HG03457 (cell line): ENCODE measurements at regions not wholly inside any gene's neighbourhood (a gene's known extent, or its start where the extent isn't known, plus 50 kb on each side); places are given as distances from the start of the nearest gene placed in this dataset.
"Not testable (repeated sequence)": the region's sequence is repeated elsewhere in the genome, so short reads cannot be mapped to it uniquely, and the experiment has no call there.

ENCODE experiments used
- ATAC-seq: cut with Tn5 transposase; IDR thresholded peaks from one replicate; pipeline ENCODE4 v1.9.1; 2021; ENCODE audit warnings: moderate number of reproducible peaks; ENCODE audit not compliant: unreplicated experiment

DNA sequence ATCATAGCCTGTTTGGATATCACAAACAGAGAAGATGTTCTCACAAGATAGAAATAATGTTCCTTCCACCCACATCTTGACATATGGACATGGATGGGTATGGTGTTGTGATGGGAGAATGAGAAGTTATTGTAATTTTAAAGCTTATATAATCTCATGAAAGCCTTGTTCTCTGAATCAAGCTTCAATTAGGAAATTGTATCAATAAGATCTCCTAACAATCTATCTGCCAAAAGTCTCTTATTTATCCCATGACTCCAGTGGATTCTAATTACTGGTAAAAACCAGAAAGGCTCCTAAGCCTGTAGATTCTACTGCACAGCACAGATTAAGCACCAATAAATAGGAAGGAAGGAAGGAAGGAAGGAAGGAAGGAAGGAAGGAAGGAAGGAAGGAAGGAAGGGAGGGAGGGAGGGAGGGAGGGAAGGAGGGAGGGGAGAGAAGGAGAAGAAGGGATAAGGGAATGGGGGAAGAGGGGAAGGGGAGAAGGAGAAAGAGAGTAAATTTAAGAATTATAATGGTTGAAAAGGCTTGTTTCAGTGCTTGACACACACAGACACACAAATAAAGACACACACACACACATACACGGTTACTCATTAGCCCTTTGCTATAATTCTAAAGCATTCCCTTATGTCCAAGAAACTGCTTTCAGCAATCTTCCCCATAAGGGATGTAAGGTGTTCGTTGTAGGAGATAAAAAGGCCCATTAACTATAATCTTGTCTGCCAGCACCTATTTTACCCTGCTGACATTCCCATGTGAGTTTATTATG is 258.0 kb upstream of the API5 start:
- no peak for ATAC-seq

DNA sequence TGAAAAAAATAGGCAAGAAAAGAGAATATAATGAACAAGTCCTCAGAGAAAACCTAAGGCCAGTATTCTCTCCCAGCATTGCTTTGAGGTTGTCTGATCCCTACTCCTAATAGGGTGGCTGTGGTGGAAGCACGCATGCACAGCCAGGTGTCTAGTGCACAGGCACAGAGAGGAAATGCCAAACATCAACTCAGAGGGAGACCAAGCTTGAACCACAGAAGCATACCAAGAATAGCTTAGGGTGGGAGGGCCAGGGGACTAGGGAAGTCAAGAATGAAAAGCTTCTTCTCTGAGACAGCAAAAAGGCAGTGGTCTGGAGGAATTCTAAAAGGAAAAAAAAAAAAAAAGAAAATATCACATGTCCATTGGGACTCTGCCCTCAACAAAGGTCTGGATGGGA is 244.1 kb upstream of the API5 start:
- ATAC-seq, result no peak

DNA sequence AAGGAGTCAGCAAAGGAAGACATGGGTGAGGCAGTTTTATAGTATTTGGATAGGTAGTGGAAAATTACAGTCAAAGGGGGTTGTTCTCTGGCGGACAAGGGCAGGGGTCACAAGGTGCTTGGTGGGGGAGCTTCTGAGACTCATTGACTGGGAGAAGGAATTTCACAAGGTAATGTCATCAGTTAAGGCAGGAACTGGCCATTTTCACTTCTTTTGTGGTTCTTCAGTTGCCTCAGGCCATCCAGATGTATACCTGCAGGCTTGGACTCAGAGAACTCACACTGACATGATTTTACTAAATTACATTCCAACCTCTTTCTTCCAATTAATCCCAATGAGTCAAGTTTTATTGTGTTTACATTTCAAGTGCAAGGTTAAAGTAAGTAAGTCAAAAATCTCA is 240.5 kb upstream of the API5 start:
- ATAC-seq, result no peak

DNA sequence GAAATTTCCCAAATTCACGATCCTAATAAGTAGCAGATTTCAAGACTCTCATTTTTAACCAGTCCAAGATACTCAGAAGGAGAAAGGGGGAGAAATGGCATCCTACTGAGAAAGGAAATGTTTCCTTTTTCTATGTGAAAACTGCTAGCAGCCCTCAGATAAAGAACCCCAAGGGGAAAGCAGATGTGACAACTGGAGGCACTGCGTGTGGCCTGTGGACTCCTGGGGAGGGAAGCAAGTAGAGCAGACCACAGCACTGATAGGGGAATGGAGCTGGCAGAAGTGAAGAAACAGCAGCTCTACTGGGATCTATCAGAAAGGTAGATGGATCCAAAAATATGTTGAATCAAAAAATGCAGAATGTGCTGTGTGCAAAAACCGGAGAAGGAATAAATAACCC is 239.7 kb upstream of the API5 start:
- ATAC-seq, result no peak

DNA sequence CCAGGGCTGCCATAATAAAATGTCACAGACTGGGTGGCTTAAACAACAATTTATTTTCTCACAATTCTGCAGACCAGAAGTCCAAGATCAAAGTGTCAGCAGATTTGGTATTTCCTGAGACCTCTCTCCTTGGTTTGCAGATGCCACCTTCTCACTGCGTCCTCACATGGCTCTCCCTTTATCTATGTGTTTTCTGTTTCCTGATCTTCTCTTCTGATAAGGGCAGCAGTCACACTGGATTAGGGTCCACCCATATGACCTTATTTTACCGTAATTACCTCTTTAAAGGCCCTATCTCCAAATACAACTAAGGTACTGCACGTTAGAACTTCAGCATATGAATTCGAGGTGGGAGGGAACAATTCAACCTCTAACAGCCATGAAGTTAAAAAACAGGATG is 238.9 kb upstream of the API5 start:
- no peak for ATAC-seq

DNA sequence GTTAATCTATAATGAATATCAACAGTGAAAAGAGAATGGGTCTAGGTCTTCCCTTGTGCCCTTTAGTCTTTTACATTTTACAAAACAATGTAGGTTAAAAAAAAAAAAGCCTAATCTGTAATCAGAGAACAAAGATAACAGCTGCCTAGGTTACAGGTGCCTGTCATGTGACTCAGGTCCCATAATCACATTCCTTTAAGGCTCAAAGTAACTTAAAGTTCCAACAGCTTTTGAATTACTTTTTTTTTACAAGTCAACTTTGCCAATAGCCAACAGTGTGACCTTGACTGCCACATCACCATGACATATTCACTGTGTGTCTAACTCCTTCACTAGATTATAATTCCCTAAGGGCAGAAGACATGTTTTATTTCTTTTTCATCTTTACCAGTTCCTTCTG is 237.0 kb upstream of the API5 start:
- ATAC-seq, result no peak

DNA sequence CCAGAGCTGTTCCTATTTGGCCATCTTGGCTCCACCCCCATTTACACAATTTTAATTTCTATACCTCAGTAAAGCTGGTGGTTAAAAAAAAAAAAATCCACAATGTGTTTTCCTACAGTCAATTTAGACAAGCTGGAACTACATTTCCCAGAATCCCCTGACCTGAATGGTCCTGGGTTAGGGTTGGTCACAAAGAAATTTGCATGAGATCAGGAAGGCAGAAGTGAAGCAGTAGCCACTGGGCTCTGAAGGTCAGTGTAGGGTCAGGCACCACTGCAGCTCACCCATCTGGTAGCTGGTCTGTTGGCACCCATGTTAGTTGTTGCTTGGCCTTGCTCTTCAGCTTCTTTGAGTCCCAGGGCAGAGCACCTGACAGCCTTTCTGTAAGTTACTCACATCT is 210.7 kb upstream of the API5 start:
- no peak for ATAC-seq

DNA sequence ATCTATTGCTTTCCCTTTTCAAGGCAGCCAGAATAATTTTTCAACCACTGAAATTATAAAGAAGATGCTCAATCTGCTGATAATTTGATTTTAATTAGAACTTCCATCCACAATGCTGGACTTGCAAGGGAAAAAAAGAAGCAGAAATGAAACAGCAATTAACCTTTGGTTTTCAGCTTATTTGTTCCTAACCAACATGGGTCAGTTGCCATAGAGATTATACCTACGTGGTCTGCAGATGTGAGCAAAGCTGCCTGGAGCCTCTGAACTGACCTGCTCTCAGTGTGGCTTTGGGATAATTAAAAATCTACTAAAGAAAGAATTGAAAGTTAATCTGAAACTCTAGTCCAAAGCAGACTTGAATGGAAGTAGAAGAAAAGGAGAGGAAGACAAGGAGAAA is 195.7 kb upstream of the API5 start:
- no peak for ATAC-seq

DNA sequence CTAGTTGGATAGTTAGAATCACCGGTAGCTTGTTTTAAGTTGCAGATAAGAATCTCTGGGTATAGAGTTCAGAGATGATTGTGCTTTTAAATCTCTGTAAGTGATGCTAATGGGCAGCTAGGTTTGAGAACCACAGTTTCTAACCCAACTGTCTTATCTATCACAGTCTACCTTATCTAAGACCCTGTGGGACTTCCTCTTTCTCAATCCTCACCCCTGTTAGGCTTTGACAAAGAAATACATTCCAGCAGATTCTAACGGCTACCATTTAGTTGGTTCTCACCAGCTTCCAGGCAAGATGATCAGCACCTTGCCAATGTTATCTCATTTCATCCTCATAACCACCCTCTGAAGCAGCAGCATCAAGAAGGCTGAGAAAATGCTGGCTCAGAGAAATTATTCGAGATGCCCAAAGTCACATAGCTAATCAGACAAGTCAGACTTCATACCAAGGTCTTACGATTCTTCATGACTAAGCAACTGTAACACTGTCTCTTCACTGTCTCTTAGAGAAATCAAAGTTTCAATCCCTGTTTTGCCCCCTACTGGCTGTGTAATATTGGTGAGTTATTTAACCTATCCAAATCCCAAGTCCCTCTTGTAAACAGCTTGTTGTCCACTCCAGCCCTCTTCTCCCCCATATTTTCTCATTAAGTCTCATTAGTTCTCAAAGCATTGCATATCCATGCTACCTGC is 192.4 kb upstream of the API5 start:
- ATAC-seq, result no peak

DNA sequence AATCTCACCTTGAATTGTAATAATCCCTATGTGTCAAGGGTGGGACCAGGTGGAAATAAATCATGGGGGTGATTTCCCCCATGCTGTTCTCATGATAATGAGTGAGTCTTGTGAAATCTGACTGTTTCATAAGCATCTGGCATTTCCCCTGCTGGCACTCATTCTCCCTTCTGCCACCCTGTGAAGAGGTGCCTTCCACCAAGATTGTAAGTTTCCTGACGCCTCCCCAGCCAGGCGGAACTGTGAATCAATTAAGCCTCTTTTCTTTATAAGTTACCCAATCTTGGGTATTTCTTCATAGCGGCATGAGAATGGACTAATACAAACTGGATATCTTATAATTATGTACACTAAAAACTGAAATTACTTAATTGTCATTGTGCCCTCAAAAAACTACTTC is 189.2 kb upstream of the API5 start:
- no peak for ATAC-seq

DNA sequence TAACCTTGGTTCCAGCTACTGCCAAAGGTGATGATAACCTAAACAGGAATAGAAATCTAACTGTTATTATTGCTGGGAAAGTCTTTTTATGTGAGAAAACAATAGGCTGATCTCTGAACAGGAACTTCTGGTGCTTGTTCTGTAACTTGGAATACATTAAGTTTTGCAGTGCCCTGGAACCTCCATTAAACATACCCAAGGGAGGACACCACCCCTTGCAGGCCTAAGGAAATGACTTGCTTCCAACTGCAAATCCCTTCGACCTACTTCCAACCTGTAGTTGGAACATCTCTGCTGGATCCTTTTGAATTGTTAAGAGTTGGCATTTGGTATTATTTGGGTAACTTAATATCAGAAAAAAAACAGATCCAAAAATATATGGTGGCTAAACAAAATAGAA is 188.4 kb upstream of the API5 start:
- no peak for ATAC-seq

DNA sequence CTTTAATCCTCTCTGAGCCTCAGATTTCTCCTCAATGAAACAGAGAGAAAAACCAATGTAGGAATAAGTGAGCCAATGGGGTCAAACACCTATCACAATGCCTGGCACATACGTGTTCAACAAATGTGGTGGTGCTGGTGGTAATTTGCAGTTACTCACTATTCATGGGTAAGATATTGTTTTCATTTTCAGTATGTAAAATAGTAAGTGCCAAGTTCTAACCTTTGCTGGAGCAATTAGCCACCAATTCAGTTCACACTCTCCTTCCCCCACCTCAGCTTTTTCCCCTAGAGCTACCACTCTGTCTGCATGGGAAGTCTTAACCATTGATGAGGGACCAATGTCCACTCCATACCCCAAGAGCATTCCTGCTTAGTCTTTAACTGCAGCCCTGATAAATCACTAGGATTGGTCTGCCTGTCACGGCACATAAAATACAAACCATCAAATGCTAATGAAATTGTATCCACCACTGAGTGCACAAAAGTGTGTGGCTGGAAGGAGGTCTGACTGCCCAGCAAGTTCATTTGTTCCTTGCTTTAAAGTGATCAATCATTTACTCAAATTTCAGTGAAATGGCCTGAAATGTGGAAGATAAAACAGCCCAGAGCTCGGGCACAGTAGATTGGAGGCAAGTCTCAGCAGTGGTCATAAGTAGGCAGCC is 187.4 kb upstream of the API5 start:
- no peak for ATAC-seq

DNA sequence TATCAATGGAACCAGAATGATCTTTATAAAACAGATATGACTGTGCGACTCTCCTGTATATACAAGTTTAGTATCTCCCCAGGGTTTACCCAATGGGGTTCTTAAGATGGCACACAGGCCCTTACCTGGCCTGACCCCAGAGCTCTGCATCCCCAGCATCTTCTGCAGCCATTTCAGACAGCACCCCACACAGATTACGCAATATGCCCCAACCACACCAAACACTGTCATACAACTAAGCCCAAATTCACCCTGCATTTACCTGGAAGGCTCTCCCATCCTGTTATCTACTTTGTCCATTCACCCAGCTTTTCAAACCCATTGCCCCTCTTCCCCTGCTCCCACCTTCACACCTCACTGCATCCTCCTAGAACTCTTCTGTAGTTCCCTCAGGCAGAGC is 182.5 kb upstream of the API5 start:
- no peak for ATAC-seq

DNA sequence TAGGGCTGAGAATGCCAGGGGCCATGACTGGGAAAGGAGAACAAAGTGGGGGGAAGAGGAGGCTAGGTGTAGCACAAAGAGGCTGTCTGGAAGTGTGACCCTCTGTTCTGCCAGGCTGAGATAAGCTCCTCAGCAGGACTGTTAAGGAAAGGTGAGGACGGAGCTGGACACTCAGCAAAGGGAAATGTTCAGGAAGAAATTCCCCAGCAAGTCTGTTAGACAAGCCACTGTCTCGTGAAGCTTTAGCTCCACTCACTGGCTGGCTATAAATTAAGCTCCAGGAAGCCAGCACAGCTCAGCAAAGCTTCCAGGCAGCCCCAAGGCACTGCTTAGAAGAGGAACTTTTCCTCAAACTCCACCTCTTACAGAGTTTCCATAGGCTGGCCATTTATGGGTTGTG is 181.2 kb upstream of the API5 start:
- ATAC-seq, result no peak

DNA sequence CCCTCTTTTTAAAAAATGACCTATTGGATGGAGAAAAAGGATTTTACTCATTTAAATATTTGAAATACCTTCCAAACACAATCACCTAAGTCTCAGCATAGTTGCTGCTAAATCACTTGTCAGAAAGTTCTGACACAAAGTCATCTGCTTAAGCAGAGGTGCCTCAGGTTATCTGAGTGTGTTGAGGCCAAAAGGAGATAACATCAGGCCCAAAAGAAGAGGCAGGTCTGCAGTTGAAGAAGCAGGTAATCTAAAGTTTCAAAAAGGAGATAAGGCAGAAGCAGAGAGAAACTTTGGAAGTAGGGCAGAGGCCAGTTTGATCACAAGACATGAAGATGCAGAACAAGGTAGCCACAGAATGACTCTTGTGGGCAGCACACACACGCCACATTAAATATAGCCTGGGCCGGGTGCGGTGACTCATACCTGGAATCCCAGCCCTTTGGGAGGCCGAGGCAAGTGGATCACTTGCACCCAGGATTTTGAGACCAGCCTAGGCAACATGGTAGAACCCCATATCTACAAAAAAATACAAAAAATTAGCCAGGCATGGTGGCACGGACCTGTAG is 175.7 kb upstream of the API5 start:
- ATAC-seq, result no peak

DNA sequence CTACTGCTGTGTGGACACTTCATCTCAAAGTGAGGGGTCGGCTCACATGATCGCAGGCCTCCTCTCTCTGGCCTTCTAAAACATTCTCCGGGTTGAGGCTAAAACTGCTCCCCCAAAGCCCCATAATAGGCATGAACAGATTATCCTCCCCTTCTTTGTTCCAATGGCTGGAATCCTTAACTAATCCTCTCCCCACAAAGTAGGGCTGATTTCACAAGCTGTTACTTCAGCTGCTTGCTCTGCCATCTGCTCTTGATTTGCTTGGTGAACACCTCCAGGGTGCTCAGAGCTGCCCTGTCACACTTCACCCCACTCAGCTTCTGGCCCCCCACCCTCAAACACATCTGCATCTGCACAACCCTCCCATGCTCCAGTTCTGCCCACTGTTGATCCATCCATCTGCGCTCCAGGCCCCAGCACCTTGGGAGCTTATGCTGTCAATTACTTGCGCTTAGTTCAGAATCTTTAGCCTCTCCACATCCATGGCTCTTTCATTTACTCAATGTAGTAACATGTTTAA is 173.1 kb upstream of the API5 start:
- ATAC-seq, result no peak

DNA sequence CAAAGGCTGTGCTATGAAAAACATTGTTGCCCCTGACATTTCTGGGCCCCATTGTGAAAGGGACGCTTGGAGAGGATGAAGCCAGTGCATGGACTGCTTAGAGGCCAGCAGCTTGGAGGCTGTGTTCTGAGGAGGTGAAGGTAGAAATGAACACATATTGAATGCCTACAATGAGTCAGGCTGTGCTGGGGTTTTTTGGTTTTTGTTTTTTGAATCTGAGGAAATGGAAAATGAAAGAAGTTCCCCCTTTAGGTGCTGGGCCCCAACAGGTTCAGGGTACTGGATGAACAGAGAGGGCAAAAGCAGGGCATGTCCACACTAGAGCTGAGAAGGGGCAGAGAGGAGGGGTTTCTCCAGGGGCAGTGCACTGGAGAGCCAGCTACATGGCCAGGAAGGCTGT is 166.1 kb upstream of the API5 start:
- ATAC-seq, result peak; percentile 88

DNA sequence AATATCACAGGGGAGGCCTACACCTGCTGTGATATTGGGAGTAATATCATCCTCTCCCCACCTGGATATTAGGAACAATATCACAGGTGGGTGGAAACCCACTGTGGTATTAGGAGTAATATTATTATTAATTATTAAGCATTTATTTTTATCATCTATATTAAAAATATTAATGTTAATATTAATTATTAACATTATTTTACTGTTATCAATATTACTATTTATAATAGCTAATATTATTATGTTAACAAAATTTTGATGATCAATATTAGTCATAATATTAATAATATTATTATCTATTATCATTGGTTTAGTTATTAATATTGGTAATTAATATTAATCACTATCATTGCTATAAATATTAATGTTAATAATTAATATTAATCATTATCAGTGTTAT is 161.1 kb upstream of the API5 start:
- no peak for ATAC-seq

DNA sequence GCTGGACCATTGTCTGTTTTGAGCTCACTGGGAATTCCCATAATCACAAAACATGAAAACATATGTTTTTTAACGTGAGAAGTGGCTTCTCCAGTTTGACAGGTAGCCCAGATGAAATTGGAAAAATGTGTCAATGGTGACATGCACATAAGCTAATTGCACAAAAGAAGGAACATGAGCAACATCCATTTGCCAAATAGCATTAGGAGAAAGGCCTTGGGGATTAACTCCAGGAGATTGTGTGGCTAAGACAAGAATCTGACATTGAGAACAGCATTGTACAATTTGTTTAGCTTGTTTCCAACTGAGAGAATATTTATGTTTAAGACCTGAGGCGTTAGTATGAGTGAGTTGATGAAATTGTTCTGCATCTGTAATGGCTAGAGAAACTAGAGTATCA is 147.0 kb upstream of the API5 start:
- ATAC-seq, result no peak

DNA sequence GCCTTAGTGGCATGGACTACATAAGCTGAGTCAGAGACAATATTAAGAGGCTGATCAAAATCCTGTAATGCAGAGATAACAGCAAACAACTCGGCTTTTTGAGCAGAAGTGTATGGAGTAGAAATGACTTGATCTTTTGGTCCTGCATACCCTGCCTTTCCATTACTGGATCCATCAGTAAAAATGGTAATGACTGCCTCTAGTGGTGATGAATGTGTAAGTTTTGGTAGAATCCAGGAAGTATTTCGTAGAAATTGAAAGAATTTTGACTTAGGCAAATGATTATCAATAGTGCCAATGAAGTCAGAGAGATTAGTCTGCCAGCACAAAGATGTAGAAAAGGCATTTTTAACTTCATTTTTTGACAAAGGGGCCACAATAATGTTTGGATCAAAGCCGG is 146.4 kb upstream of the API5 start:
- ATAC-seq, result not testable (repeated sequence)

DNA sequence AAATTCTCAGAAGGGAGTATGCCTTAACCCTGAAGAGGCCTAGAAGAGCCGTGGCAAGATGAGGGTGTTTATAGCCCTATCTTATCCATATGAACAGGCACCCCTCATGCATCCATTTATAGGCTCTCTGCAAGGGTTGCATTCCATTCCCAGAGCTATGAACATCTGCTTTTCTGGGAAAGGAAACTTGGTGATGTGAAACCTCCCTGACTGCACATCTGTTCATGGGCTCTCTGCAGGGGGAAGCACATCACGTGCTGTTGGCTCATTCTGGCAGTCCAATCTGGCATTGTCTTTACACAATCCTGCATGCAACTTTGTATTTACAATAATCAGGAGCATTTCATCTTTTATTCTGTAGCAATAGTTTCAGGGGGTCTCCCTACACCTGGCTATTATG is 143.6 kb upstream of the API5 start:
- not testable (repeated sequence) for ATAC-seq

DNA sequence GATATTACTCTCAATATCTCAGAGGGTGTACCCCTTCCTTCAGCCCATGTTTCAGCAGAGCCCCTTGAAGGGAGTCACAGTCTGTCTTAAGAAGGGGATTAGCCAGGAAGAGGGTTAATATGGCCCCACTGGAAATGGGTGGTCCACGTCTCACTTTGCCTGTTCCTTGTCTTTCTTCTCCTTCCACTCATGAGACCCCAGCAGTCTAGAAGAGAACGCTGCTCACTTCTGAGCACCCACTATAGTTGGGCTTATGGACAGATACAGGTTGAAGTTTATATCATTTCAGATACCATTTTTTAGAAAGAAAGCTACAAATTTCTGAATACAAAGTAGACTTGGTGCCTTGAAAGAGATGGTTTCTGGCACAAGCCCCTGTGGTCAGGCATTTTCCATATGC is 139.3 kb upstream of the API5 start:
- ATAC-seq, result no peak
